ENCODE measurements at regions not wholly inside any gene's neighbourhood (a gene's known extent, or its start where the extent isn't known, plus 50 kb on each side); places are given as distances from the start of the nearest gene placed in this dataset.

DNA sequence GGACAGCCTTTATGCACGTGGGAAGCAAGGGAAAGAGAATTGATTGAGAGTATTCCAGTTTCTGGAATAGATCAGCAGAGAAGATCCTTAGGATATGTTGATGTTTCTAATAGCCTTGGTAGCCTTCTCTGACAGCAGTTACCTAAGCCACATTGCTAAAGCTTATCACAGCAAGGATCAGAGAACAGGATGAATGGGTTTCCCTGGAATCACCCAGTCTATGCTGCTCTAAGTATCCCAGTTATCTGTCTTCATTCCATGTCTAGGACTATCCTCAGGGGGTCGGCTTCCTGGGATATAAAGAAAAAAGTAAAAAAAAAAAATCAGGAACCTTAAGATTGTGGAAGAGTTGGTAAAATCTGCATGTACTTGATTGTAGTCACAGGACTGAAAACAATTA lies 352.0 kb upstream of the AKR1E2 start:
- Histone ChIP-seq H3K9me3 (no peaks in the 10 kb centered on the region), H3K4me1 (ENCODE audit: control insufficient read depth in 1 of 2, low read depth in 2 of 2) (no peaks in the 10 kb centered on the region), H3K4me3 (no peak overlapping the region), H3K27ac (no peak overlapping the region), H3K27me3 (replicated peaks; ENCODE audit: insufficient read depth) (no peaks in the 10 kb centered on the region), H3K36me3 (no peaks in the 10 kb centered on the region)
- TF ChIP-seq, protein P1, sequence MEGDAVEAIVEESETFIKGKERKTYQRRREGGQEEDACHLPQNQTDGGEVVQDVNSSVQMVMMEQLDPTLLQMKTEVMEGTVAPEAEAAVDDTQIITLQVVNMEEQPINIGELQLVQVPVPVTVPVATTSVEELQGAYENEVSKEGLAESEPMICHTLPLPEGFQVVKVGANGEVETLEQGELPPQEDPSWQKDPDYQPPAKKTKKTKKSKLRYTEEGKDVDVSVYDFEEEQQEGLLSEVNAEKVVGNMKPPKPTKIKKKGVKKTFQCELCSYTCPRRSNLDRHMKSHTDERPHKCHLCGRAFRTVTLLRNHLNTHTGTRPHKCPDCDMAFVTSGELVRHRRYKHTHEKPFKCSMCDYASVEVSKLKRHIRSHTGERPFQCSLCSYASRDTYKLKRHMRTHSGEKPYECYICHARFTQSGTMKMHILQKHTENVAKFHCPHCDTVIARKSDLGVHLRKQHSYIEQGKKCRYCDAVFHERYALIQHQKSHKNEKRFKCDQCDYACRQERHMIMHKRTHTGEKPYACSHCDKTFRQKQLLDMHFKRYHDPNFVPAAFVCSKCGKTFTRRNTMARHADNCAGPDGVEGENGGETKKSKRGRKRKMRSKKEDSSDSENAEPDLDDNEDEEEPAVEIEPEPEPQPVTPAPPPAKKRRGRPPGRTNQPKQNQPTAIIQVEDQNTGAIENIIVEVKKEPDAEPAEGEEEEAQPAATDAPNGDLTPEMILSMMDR (IDR thresholded peaks at IDR 0.05), result no peak
- ATAC-seq (ENCODE audit: insufficient number of reproducible peaks, low FRiP score, low read depth), result no peak
- DNase-seq (ENCODE audit: low spot score), result no peak

DNA sequence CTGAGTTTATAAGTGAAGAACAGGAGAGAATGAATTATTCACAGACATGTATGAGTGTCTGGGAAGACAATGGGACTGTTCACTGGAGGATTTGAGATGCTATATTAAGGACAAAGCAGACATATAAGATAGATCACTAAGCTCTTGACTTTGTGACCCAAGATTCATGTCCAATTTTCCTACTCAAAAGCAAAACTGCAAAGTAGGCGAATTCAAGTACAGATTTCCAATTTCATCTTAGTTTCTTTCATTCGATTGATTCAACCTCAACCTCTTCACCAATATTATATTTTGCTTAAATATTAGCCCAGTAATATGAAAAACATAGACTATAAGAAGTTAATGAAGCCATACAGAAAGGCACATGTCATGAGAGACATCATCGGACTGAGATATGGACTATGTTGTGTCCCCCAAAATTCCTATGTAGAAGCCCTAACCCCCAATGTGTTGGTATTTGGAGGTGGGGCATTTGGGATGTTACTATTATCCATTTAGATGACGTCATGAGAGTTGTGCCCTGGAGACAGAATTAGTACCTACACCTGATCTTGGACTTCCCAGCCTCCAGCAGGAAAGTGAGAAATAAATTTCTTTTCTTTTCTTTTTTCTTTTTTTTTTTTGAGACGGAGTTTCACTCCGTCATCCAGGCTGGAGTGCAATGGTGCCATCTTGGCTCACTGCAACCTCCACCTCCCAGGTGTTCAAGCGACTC lies 353.7 kb upstream of the AKR1E2 start:
- H3K9me3 ChIP-seq, result no peaks in the 10 kb centered on the region
- TF ChIP-seq, protein P1 (IDR thresholded peaks at IDR 0.05), result no peak
- DNase-seq (ENCODE audit: low spot score), result no peak
- H3K36me3 ChIP-seq, result no peaks in the 10 kb centered on the region
- no peak overlapping the region for H3K4me3 ChIP-seq
- no peak overlapping the region for H3K27ac ChIP-seq
- H3K27me3 ChIP-seq (replicated peaks; ENCODE audit: insufficient read depth), result no peaks in the 10 kb centered on the region
- ATAC-seq (ENCODE audit: insufficient number of reproducible peaks, low FRiP score, low read depth), result no peak
- H3K4me1 ChIP-seq (ENCODE audit: control insufficient read depth in 1 of 2, low read depth in 2 of 2), result no peaks in the 10 kb centered on the region

DNA sequence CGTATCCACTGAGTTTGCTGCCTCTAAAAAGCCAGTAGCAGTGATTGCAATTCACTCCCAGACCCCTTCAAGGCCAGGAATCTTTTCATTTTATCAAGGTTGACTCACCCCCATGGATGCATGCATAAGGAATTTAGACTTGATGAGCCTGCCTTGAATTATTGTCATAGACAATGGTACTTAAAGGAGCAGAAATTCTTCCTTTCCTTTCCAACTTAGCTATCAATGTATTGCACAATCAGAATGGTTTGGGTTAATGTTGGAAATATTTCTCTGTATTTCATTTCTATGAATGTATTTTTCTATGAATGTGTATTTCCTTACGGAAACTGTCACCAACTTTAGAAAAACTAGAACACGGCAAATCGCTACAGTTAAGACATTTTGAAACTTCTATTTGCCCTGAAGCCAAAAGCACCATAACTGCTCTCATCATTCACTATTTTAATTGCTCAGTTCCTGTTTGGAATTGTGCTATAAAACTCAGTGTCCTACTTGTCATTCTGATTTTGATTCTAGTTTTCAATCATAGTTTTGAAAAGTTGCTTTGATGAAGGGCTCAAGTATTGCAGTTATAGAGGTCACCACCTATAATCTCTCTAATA lies 355.7 kb upstream of the AKR1E2 start:
- TF ChIP-seq, protein P1 (IDR thresholded peaks at IDR 0.05), result no peak
- ATAC-seq (ENCODE audit: insufficient number of reproducible peaks, low FRiP score, low read depth), result no peak
- Histone ChIP-seq H3K4me1 (ENCODE audit: control insufficient read depth in 1 of 2, low read depth in 2 of 2) (no peaks in the 10 kb centered on the region), H3K9me3 (no peaks in the 10 kb centered on the region), H3K4me3 (no peak overlapping the region), H3K27me3 (replicated peaks; ENCODE audit: insufficient read depth) (no peaks in the 10 kb centered on the region), H3K27ac (no peak overlapping the region), H3K36me3 (no peaks in the 10 kb centered on the region)
- DNase-seq (ENCODE audit: low spot score), result no peak

DNA sequence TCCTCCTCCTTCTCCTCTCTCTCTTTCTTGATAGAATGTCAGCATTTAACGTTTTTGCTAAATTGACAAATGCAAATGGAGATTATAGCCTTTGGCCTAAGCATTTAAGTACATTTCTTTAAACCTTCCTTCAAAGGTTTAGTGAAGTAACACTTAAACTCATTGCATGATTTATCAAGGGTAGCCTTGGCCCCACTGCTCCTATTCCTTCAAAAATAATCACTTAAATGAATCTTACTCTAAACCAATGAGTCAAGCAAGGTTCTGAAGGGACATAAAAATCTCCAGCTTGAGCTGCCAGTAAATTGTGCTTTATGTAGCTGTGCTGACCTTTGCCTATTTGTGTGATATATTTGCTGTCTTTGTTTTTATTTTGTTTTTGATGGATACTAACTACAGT lies 358.5 kb upstream of the AKR1E2 start:
- Histone ChIP-seq H3K4me3 (no peak overlapping the region), H3K27ac (no peak overlapping the region), H3K9me3 (no peaks in the 10 kb centered on the region), H3K36me3 (no peaks in the 10 kb centered on the region), H3K4me1 (ENCODE audit: control insufficient read depth in 1 of 2, low read depth in 2 of 2) (no peaks in the 10 kb centered on the region), H3K27me3 (replicated peaks; ENCODE audit: insufficient read depth) (no peaks in the 10 kb centered on the region)
- ATAC-seq (ENCODE audit: insufficient number of reproducible peaks, low FRiP score, low read depth) (no peak), DNase-seq (ENCODE audit: low spot score) (no peak)
- TF ChIP-seq, protein P1 (IDR thresholded peaks at IDR 0.05), result no peak

DNA sequence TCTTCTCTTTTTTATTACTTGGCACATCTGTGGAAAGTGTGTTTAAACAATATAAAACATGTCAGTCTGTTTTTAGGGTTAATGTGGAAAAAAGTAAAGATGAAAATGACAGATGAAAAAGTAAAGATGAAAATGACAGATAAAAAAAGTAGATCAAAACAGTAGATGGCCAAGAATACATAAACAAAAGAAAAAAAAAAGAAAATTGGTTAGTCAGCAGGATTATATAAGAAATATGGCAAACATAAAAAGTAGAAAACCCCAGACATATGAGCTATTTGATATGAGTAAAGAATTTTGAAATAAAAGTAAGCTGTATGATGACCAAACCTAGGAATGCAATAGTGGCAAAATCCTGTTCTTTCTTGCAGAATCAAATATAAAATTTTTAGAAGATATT lies 365.7 kb upstream of the AKR1E2 start:
- H3K9me3 ChIP-seq, result no peaks in the 10 kb centered on the region
- H3K4me1 ChIP-seq (ENCODE audit: control insufficient read depth in 1 of 2, low read depth in 2 of 2), result no peaks in the 10 kb centered on the region
- no peak overlapping the region for H3K4me3 ChIP-seq
- ATAC-seq (ENCODE audit: insufficient number of reproducible peaks, low FRiP score, low read depth) (no peak), DNase-seq (ENCODE audit: low spot score) (no peak)
- H3K27me3 ChIP-seq (replicated peaks; ENCODE audit: insufficient read depth), result no peaks in the 10 kb centered on the region
- TF ChIP-seq, protein P1 (IDR thresholded peaks at IDR 0.05), result no peak
- no peaks in the 10 kb centered on the region for H3K36me3 ChIP-seq
- H3K27ac ChIP-seq, result no peak overlapping the region
